ENCODE measurements at regions not wholly inside any gene's neighbourhood (a gene's known extent, or its start where the extent isn't known, plus 50 kb on each side); places are given as distances from the start of the nearest gene placed in this dataset.
"Not testable (repeated sequence)": the region's sequence is repeated elsewhere in the genome, so short reads cannot be mapped to it uniquely, and the experiment has no call there.

DNA sequence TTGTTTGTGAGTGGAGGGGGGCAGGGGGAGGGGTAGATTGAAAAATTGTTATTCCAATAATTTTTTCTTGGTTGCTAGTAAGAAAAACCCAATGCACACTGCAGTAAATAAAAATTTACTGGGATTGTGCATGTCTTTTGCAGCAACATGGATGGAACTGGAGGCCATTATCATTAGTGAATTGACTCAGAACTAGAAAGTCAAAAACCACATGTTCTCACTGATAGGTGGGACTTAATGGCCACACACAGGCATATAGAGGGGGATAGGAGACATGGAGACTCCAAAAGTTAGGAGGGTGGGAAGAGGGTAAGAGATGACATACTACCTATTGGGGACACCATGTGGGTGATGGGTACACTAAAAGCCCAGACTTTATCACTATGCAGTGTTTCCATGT is 67.2 kb downstream of the BUB3 start:
- no peaks in the 10 kb centered on the region for H3K36me3 ChIP-seq (ENCODE audit: low read depth)
- H3K27ac ChIP-seq (ENCODE audit: poor library complexity, severe bottlenecking) = no peak overlapping the region
- H3K27me3 ChIP-seq (ENCODE audit: insufficient read depth, poor library complexity, severe bottlenecking) = no peaks in the 10 kb centered on the region
- no peak overlapping the region for H3K4me3 ChIP-seq (ENCODE audit: severe bottlenecking)
- no peaks in the 10 kb centered on the region for H3K4me1 ChIP-seq (ENCODE audit: insufficient read depth, poor library complexity, severe bottlenecking)
- DNase-seq (ENCODE audit: low spot score) = no peak
- TF ChIP-seq, protein P1, sequence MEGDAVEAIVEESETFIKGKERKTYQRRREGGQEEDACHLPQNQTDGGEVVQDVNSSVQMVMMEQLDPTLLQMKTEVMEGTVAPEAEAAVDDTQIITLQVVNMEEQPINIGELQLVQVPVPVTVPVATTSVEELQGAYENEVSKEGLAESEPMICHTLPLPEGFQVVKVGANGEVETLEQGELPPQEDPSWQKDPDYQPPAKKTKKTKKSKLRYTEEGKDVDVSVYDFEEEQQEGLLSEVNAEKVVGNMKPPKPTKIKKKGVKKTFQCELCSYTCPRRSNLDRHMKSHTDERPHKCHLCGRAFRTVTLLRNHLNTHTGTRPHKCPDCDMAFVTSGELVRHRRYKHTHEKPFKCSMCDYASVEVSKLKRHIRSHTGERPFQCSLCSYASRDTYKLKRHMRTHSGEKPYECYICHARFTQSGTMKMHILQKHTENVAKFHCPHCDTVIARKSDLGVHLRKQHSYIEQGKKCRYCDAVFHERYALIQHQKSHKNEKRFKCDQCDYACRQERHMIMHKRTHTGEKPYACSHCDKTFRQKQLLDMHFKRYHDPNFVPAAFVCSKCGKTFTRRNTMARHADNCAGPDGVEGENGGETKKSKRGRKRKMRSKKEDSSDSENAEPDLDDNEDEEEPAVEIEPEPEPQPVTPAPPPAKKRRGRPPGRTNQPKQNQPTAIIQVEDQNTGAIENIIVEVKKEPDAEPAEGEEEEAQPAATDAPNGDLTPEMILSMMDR (IDR thresholded peaks at IDR 0.05; ENCODE audit: poor library complexity, severe bottlenecking) = no peak
- no peak for ATAC-seq (ENCODE audit: low read depth)
- H3K9me3 ChIP-seq (ENCODE audit: severe bottlenecking) = no peaks in the 10 kb centered on the region

DNA sequence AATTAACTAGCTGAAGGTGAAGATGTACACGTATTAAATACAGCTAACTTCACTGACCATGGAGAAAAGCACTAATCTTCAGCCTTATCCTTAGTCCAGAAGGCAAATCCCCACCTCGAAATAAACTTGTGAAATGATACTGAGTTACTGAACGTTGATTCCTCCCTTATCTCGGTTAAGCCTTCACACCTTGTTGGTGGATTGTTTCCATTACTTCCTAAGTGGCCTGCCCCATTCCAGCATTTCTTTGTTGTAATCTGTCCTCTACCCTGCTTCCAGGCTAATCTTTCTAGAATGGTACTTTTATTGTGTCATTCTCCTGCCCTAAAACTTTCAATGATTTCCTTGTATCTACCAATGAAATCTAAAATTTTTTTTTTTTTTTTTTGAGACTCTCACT is 68.6 kb downstream of the BUB3 start:
- H3K27ac ChIP-seq (ENCODE audit: poor library complexity, severe bottlenecking) = no peak overlapping the region
- ATAC-seq (ENCODE audit: low read depth) = no peak
- H3K9me3 ChIP-seq (ENCODE audit: severe bottlenecking) = no peaks in the 10 kb centered on the region
- no peak for DNase-seq (ENCODE audit: low spot score)
- H3K27me3 ChIP-seq (ENCODE audit: insufficient read depth, poor library complexity, severe bottlenecking) = no peaks in the 10 kb centered on the region
- peaks cover 3% of the 10 kb centered on the region for H3K4me1 ChIP-seq (ENCODE audit: insufficient read depth, poor library complexity, severe bottlenecking)
- H3K4me3 ChIP-seq (ENCODE audit: severe bottlenecking) = no peak overlapping the region
- H3K36me3 ChIP-seq (ENCODE audit: low read depth) = no peaks in the 10 kb centered on the region
- TF ChIP-seq, protein P1 (IDR thresholded peaks at IDR 0.05; ENCODE audit: poor library complexity, severe bottlenecking) = no peak

DNA sequence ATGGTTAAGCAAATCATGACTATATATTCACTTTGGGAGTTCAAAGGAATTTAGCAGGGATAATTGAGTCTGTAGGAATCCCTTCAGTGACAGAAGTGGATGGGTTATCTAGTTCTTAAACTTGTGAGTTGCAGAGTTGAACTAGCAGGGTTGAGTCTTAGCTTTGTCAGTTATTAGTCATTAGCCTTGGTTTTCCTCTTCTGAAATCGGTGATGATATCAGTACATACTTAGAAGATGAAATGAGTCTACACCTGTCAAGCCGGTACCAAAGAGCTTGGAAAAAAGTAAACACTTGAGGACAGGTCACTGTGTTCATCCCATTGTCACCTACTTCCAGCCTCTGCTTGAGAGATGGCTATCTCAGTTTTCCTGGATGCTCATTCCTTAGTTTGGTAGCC is 73.5 kb downstream of the BUB3 start:
- DNase-seq (ENCODE audit: low spot score) (no peak), ATAC-seq (ENCODE audit: low read depth) (peak; percentile 57)
- Histone ChIP-seq H3K27me3 (ENCODE audit: insufficient read depth, poor library complexity, severe bottlenecking) (no peaks in the 10 kb centered on the region), H3K4me1 (ENCODE audit: insufficient read depth, poor library complexity, severe bottlenecking) (peaks cover 9% of the 10 kb centered on the region), H3K36me3 (ENCODE audit: low read depth) (no peaks in the 10 kb centered on the region), H3K4me3 (ENCODE audit: severe bottlenecking) (no peak overlapping the region), H3K27ac (ENCODE audit: poor library complexity, severe bottlenecking) (no peak overlapping the region), H3K9me3 (ENCODE audit: severe bottlenecking) (no peaks in the 10 kb centered on the region)
- TF ChIP-seq, protein P1 (IDR thresholded peaks at IDR 0.05; ENCODE audit: poor library complexity, severe bottlenecking) = no peak

DNA sequence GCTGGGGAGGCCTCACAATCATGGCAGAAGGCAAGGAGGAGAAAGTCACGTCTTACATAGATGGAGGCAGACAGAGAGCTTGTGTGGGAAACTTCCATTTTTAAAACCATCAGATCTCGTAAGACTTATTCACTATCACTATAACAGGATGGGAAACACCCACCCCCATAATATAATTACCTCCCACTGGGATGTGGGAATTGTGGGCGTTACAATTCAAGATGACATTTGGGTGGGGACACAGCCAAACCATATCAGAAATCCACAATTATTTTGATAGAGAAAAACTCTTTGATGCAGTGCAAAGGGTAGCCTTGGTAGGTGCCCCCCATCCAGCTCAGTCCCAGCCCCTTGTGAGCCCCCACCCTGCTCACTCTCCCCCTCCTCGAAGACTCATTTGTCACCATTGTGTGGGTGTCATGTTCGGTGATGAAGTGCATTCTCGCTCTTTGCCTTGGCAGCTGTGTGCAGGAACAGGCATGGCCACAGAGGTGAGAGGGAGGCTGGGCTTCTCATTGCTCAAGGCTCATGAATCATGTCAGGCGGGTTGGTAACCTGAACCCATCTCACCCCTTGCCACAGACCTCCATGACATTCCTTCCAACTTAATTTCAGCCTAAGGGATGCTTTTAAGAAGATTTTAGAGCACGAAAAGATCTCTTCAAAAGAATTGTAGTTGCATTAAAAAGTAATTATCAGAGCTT is 75.9 kb downstream of the BUB3 start:
- Histone ChIP-seq H3K4me1 (ENCODE audit: insufficient read depth, poor library complexity, severe bottlenecking) (peaks cover 9% of the 10 kb centered on the region), H3K9me3 (ENCODE audit: severe bottlenecking) (no peaks in the 10 kb centered on the region), H3K36me3 (ENCODE audit: low read depth) (no peaks in the 10 kb centered on the region), H3K27ac (ENCODE audit: poor library complexity, severe bottlenecking) (peak overlapping the region; percentile 11), H3K27me3 (ENCODE audit: insufficient read depth, poor library complexity, severe bottlenecking) (no peaks in the 10 kb centered on the region), H3K4me3 (ENCODE audit: severe bottlenecking) (no peak overlapping the region)
- TF ChIP-seq, protein P1 (IDR thresholded peaks at IDR 0.05; ENCODE audit: poor library complexity, severe bottlenecking) = no peak
- ATAC-seq (ENCODE audit: low read depth) (peak; percentile 99), DNase-seq (ENCODE audit: low spot score) (no peak)

DNA sequence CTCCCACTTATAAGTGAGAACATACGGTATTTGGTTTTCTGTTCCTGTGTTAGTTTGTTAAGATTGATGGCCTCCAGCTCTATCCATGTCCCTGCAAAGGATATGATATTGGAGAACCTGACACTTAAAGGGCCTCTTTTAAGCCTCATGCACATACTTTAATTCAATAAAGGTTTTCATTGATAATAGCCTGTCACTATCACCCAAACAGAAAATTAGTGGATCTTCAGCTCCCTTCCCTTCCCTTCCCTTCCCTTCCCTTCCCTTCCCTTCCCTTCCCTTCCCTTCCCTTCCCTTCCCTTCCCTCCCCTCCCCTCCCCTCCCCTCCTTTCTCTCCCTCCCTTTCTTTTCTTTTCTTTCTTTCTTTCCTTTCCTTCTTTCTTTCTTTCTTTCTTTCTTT is 78.7 kb downstream of the BUB3 start:
- not testable (repeated sequence) for H3K27ac ChIP-seq (ENCODE audit: poor library complexity, severe bottlenecking); H3K27me3 ChIP-seq (ENCODE audit: insufficient read depth, poor library complexity, severe bottlenecking); ATAC-seq (ENCODE audit: low read depth); H3K4me3 ChIP-seq (ENCODE audit: severe bottlenecking); DNase-seq (ENCODE audit: low spot score); H3K9me3 ChIP-seq (ENCODE audit: severe bottlenecking); H3K36me3 ChIP-seq (ENCODE audit: low read depth); H3K4me1 ChIP-seq (ENCODE audit: insufficient read depth, poor library complexity, severe bottlenecking)

DNA sequence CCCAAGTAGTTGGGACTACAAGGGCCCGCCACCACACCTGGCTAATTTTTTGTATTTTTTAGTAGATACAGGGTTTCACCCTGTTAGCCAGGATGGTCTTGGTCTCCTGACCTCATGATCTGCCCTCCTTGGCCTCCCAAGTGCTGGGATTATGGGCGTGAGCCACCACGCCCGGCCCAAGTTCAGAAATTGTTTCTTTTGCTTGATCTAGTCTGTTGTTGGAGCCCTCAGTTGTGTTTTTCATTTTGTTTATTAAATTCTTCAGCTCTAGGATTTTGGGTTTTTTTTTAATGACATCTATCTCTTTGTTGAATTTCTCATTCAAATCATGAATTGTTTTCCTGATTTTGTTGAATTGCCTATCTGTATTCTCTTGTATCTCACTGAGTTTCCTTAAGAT is 80.8 kb downstream of the BUB3 start:
- H3K27me3 ChIP-seq (ENCODE audit: insufficient read depth, poor library complexity, severe bottlenecking); H3K27ac ChIP-seq (ENCODE audit: poor library complexity, severe bottlenecking); ATAC-seq (ENCODE audit: low read depth); DNase-seq (ENCODE audit: low spot score); H3K36me3 ChIP-seq (ENCODE audit: low read depth); H3K4me3 ChIP-seq (ENCODE audit: severe bottlenecking); H3K9me3 ChIP-seq (ENCODE audit: severe bottlenecking); H3K4me1 ChIP-seq (ENCODE audit: insufficient read depth, poor library complexity, severe bottlenecking): not testable (repeated sequence)
